HG02973 (cell line): ENCODE measurements at regions not wholly inside any gene's neighbourhood (a gene's known extent, or its start where the extent isn't known, plus 50 kb on each side); places are given as distances from the start of the nearest gene placed in this dataset.
A peak's percentile ranks its signal among the peaks of the same experiment; 100 is the strongest.
"Not testable (repeated sequence)": the region's sequence is repeated elsewhere in the genome, so short reads cannot be mapped to it uniquely, and the experiment has no call there.

Source experiments
- ATAC-seq: cut with Tn5 transposase; IDR thresholded peaks from one replicate; pipeline ENCODE4 v1.9.1; 2021; ENCODE audit warnings: moderate library complexity; ENCODE audit not compliant: unreplicated experiment

DNA sequence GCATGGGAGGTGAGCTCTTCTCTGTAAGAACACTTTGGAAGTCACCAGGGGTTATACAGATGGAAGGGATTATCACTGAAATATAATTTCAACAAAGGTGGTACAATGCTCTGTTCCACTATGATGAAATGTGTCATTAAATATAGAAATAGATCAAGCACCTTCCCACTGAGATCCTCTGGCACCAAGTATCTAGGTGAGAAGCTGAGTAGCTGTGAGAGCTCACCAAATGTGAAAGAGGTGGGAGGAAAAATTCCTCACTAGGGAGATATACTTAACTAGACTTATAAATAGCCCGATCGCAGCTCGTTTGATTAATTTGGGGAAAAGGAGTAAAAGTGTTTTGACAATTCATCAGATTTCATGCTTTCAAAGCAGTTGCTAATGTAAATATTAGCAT is 247.6 kb downstream of the SMAD2 start:
- ATAC-seq = no peak

DNA sequence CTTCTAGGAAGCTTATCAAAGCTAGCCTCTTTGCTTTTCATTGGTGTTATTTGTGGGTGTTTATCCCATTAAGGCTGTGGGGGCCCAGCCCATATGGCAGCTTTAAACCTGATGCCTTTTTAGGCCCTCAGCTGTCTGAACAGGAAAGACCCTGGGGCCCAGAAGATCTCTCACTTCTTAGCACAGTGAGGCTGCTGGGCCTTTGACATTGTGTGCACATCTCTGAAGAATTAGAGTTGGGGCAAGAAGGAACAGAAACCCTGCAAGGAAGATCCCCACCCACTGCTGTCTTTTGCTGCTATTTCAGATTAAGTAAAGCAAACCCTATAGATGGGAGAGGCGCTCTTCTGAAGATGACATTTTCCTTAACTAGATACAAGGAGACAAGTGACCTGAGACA is 250.0 kb downstream of the SMAD2 start:
- peak; percentile 77 for ATAC-seq

DNA sequence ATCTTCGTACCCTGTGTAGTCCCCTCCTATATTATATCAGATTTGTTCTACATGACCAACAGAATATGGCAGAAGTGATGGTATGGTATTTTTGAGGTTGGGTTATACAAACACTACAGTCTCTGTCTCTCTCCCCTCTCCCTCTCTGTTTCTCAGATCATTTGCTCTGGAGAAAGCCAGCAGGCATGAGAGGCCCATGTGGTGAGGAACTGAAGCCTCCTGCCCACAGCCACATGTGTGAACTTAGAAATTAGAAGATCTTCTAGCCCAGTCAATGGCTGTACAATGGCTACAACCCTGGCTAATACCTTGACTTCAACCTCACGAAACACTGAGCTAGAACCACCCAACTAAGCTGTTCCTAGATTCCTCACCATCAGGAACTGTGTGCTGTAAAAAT is 250.6 kb downstream of the SMAD2 start:
- ATAC-seq = peak; percentile 59

DNA sequence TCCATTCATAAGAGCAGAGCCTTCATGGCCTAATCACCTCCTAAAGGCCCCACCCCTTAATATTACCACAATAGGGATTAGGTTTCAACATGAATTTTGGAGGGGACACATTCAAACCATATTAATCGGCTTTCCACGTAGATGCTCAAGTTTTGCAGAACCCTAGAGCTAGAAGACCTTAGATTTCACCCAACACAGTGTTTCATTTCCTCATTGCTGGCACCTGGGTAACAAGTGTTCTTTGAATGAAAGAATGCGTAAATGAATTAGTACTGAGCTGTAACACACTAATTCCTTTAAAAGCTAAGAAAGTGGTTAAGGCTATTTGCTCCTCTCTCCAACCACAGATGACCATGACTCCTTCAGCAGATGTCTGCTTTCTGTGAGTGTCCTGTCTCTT is 252.5 kb downstream of the SMAD2 start:
- ATAC-seq = no peak

DNA sequence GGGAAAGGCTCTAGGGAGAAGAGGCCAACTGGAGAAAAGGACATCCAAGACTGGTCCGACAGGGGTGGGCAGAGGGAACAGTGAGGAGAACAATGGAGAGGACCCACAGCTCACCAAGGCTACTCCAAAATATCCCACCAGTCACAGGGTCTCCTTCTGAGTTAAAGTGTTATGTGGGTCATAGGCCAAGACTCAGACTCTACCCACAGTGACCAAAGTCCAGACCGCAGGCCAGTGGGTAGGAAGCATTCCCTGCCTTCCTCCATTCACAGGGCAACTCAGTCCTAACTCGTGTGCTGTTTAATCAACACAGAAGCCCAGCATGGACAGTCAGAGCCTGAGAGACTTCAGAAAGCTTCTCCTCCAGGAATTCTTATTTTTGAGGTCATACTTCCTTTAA is 260.6 kb downstream of the SMAD2 start:
- no peak for ATAC-seq

DNA sequence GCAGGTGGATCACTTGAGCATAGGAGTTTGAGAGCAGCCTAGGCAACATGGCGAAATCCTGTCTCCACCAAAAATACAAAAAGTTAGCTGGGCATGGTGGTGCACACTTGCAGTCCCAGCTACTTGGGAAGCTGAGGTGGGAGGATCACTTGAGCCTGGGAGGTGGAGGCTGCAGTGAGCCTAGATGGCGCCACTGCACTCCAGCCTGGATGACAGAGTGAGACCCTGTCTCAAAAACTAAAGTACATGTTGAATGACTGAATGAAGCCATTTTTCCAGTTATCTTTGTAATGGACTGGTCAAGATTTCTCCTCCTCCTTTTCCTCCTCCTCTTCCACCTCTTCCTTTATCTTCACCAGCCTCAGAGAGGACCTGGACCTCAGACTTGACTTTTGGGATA is 272.0 kb downstream of the SMAD2 start:
- ATAC-seq = no peak

DNA sequence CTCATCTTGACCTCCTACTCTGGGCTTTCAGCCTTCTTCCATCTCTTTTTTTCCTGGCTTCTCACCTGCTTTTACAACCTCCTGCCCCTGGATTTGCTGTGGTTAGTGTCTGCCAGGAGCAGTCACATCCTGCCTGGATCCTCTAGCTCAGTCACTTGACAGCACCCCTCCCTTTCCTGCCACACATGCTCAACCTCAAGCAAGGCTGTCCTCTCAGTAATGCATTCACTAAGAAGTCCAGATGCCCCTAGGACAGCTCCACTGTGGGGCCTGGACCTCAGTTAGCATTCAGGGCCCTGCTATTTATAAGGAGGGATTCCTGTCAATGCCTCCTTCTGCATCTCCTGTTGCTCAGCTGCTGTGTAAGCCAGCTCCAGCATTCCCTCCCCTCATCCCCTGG is 275.5 kb downstream of the SMAD2 start:
- ATAC-seq = no peak

DNA sequence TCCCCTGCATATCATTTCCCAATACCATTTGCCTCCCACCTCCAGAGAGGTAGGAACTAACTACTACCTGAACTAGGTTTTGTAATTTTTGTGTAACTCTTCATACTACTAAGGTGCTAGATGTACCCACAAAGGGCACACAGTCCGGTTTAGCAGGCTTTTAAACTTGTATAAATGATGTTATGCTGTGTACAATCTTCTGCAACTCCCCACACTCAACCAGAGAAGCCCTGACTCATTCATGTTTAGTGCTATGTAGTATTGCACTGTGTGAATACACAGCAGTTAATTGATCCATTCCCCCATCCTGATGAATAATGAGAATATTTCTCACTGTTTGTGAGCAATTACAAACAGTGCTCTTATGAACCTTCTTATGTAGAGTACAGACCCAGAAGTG is 285.6 kb downstream of the SMAD2 start:
- no peak for ATAC-seq

DNA sequence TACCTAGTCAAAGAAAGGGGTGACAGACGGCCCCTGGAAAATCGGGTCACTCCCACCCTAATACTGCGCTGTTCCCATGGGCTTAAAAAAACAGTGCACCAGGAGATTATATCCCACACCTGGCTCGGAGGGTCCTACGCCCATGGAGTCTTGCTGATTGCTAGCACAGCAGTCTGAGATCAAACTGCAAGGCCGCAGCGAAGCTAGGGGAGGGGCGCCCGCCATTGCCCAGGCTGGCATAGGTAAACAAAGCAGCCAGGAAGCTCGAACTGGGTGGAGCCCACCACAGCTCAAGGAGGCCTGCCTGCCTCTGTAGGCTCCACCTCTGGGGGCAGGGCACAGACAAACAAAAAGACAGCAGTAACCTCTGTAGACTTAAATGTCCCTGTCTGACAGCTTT is 292.9 kb downstream of the SMAD2 start:
- ATAC-seq = not testable (repeated sequence)

DNA sequence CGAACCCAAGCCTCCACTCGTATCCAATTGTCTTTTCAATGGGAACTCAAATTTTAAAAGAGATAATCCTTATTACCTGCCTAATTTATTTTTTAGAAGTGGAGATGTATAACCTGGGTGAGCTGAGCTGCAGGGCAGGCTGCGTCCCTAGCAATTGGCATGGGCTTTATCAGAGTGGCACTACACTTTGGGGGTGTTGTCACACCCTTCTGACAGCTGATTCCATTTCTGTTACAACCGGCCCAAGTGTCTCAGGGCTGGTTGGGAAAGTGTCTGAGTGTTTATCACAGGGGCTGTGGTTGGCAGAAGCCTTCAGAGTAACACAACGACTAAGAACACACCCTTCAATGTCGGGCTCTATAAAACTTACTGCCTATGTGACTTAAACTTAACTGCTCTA is 295.0 kb downstream of the SMAD2 start:
- ATAC-seq = no peak

DNA sequence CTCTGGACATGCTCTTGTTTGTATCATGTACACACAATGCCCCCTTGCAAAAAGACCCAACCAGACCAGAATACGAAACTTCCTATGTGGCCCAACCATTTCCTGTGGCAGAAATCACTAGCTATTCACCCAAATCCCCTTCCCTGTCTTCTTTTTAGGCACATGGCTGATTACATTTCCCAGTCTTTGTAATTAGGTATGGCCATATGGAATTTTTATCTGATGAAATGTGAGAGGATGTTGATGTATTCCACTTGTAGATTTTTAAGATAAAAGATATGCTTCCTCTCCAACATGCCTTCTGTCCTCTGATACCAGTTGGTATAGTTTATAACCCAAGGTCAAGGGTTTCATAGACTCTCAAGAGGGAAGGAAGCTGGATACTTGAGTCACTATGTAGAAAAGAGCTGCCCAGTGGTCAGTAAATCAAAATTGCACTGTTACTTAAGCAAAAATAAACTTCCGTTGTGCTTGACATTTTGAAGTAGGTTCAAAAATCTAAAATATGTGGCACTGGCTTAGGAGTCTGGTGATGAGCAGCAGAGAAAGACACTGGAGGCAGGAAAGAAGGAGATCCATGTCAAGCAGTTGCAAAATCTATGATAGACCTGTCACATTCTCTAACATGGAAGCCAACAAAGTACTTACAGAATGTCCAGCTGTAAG is 297.4 kb downstream of the SMAD2 start:
- ATAC-seq = no peak

DNA sequence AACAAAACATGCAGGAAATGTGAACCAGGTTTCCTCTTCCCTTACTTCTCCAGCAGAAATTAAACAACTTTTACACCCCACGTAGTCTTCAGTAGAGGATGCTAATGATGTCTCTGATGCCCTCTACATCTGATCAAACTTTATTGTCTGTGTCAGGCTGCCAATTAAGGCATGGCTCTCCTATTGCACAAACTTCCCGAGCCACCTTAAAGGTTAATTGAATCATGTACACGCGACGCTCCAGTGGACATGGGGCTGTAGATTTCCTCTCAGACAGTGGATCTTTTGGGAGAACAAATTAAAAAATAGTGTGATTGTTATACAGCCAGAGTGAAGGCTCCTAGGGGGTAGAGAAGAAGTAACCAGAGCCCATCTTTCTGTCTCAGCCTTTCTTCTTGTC is 301.6 kb downstream of the SMAD2 start:
- no peak for ATAC-seq

DNA sequence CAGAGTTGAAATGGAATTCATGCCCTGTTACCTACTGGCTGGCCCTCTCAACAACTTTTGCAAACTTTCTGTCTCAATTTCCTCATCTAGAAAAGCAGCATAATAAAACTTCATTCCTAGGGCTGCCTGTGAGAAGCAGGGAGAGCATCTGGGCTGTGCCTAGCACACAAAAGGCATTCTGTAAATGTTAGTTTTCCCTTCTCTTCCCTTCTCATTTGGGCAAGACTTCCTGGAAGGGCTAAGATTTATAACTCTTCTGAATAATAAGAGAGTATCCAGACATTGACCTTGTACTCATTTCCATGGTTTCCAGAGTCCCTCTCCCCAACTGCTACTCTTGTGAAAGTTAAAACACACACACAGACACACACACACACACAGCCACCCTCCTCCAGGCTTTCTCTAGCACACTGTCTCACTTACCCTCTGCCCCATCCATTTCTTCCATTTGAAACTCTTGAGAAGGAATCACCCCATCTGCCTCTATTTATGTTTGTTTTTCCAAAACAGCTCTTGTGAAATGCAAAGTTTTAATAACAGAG is 302.1 kb downstream of the SMAD2 start:
- no peak for ATAC-seq

DNA sequence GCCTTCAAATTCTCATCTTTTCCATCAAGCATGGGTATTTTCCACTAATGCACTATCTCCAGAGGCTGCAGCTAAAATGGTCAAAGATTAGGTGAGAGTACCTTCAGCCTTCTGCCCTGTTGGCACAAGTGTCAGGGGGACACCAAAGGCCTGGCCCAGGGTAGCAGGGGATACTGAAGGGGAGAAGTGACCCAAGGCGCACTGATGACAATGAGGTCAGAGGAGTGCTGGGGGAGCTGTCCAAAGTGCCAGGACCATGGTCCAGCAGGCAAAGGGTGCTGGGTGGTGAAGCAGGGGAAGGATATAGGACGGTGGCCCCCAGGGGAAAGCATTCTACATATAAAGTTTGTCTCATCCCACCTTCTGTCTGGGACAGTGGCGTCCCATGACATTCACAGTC is 303.4 kb downstream of the SMAD2 start:
- no peak for ATAC-seq

DNA sequence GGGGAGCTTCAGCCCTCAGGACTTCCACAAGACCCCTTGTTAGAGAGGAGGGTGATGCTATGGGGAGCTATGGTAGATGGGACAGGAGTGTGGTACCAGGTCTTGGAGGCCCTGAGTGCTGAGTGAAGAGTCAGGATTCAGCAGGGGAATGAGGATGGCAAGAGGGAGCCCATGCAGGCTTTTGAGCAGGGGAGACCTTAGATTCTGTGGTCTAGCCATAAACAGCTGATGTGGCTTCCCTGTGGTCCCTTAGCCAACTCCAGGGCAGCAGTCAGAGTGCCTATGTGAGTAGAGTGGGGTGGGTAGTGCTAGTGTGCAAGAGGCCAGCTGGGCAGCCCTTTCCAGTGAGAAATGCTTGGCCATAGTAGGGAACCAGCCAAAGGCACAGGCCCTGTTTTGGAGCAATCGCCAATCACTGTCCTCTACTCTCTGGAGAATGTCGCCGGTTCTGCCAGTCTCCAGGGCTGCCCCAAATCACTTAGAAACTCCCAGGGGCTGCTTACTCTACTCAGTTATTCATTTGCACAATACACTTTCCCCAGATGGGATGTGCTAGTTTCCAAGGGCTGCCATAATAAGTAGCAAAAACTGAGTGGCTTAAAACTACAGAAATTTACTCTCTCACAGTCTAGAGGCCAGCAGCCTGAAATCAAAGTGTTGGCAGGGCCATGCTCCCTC is 310.5 kb downstream of the SMAD2 start:
- ATAC-seq = no peak

DNA sequence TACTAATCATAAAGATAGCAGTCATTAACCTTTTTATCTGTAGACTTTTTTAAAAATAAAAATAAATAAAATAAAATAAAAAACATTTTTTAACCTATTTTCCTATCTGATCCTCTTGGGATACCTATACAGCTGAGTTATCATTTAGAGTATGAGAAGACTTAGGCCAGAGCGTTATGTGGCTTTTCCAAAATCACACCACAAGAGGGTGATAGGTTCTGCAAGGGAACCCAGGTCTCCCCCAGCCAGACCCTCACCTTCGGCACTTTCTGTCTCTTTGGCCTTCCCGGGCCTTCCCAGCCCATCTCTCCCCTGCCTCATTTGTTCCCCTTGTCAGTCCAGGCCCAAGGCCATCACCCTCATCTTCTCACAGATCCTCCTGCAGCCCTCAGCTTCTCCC is 311.7 kb downstream of the SMAD2 start:
- no peak for ATAC-seq

DNA sequence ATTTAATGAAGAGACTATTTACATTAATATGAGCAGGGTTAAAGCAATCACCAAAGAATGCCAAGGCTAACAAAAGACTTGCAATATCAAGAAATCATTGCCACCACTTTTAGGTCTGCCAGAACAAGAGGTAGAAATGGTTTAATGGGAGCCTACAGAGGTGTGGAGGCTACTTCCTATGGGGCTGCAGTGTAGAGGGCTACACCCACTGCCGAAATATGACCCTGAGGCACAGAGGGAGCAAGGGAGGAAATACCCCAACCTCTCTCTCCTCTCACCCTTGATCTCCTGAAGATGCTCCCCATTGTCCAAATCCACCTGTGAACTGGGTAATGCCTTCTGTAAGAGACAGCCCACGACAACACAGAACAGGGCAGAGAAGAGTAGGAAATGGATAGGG is 315.4 kb downstream of the SMAD2 start:
- no peak for ATAC-seq

DNA sequence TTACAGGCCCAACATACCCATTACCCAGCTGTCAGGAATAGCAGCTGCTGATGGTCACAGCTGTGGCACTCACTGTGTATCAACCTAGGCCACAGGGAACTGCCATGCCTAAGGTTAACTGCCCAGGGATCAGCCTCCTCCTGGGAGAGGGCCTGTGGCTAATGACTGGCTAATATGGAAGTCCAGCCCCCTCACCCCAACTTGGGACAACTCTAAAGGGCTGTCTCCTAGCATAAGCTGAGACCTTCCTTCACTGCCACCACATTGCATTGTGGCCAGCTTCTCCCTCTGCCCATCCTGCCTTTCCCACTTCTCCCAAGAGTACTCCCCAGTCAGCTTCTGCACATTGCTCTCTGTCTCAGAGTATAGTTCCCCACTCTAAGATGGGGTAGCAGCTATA is 316.5 kb downstream of the SMAD2 start:
- ATAC-seq = no peak

DNA sequence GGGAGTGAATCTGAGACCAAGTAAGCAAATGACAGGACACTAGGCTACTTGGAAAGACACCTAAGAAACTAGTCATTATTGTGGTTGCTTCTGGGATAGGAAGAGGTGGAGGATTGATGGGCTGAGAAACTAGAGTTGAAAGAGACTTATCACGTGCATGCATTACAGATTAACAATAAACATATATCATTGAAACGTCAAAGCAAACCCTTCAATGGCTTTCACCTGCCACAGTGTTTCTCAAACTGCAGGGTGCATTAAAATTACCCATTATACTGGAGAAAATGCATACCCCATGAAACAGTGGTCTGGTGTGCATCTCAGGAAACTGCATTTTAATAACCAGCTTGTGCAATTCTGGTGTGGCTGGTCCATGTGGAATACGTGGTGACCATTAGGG is 318.8 kb downstream of the SMAD2 start:
- no peak for ATAC-seq

DNA sequence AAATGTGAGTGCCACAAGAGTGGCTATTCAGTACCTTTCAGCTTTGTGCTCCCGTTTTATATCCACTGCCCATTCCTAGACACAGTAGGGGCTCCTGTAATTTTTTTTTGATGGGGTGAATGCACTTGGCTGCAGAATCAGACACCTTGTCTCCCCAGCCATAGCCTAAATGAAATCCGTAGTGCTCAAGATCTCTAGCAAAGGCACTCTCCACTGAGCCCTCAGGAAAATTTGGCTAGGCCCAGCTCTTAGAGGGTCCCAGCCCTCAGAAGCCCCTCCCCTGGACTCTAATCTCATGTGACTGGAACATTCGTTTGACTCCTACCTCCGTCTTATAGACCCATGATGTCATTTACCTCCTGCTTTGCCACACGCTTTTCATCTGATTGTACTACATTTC is 323.9 kb downstream of the SMAD2 start:
- no peak for ATAC-seq

DNA sequence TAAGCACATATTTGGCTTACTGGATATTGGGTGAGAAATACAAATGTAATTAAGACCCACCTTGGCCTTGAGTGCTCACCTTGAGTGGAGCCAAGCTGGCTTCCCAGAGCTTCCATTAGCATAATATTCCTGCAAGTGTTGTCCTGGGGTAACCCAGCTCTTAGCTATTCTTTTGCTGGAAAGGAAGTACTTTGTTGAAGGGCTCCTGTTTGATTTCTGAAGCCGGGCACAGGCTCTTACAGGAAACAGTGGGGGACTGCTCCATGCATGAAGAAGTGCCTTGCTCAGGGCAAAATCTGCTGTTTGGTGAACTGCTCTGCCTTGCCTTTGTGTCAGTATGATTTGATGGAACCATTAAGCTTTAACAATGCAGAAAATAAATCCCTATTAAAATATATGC is 325.4 kb downstream of the SMAD2 start:
- no peak for ATAC-seq

DNA sequence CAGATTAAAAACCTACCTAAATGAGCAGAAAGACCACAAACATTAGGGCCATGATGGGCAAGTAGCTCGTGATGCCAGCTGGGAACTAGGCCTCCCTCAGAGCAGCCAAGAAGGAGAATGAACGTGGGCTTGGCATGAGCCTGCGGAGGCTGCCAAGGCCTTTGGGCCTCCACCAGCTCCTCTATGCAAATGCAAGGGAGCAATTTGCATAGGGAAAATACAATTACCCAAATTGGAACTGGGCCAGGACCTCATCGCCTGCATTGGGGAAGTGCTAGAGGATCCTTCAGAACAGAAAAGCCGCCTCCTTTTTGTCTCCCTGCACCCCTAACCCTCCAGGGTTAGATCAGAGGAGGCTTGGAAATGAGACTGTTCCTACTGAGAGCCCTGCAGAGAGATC is 326.4 kb downstream of the SMAD2 start:
- no peak for ATAC-seq

DNA sequence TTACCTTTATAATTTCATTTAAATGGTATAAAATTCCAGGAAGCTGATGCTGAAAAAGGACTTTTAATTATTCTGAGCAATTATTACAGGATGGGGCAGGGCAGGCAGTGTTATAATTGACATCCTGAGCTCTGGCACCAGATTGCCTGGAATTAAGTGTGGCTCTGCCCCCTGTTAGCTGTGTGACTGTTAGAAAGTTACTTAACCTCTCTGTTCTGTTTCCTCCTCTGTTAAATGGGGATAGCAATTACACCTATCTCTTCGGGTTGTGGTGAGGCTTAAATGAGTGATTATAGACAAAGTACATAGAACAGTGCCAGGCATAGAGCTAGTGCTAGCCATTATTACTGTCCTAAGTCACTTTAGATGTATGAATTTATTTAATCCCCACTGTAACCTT is 327.3 kb downstream of the SMAD2 start:
- no peak for ATAC-seq
